GM12874 (cell line): ENCODE measurements at regions not wholly inside any gene's neighbourhood (a gene's known extent, or its start where the extent isn't known, plus 50 kb on each side); places are given as distances from the start of the nearest gene placed in this dataset.

Experiments
- TF ChIP-seq, protein P1 (sequence below): IDR thresholded peaks from 2 replicates; pipeline ENCODE4 v1.5.1; 2011; ENCODE audit warnings: low read depth, mild to moderate bottlenecking, control low read depth, low read length, moderate library complexity; ENCODE audit not compliant: insufficient read depth

DNA sequence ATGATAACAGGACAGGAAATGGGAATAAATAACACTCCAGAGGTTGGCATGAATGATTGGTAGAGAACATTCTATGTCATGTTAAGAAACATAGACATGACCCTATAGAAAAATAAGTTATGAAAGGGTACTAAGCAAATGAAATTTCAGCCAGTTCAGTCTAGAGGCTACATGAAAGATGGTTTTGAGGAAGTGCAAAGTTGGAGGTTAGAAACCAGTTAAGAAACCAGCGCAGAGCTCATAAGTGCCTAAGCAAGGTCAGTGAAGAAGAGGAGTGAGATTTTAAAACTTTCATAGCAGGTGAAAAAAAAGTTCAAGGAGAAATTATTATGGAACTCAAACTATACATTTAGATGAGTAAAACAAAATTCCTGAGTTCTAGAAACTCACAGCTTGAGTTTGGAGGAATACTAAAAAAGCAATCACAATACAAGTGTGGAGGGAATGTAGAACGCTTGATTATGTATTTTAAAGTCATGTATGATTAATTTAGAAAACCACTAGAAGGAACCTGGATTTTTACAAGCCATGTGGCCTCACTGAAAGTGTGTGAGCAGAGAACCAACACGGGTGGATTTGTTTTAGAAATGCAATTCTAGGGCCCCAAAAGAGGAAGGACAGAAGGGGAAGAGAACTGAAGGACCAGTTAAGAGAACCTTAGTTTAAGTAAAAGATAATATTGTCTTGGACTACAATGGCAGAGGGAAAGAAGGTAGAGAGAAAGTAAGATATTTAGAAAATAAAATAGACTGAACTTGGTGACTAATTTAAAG is 162.4 kb downstream of the PCDH20 start:
- TF ChIP-seq, protein P1, sequence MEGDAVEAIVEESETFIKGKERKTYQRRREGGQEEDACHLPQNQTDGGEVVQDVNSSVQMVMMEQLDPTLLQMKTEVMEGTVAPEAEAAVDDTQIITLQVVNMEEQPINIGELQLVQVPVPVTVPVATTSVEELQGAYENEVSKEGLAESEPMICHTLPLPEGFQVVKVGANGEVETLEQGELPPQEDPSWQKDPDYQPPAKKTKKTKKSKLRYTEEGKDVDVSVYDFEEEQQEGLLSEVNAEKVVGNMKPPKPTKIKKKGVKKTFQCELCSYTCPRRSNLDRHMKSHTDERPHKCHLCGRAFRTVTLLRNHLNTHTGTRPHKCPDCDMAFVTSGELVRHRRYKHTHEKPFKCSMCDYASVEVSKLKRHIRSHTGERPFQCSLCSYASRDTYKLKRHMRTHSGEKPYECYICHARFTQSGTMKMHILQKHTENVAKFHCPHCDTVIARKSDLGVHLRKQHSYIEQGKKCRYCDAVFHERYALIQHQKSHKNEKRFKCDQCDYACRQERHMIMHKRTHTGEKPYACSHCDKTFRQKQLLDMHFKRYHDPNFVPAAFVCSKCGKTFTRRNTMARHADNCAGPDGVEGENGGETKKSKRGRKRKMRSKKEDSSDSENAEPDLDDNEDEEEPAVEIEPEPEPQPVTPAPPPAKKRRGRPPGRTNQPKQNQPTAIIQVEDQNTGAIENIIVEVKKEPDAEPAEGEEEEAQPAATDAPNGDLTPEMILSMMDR, result no peak

DNA sequence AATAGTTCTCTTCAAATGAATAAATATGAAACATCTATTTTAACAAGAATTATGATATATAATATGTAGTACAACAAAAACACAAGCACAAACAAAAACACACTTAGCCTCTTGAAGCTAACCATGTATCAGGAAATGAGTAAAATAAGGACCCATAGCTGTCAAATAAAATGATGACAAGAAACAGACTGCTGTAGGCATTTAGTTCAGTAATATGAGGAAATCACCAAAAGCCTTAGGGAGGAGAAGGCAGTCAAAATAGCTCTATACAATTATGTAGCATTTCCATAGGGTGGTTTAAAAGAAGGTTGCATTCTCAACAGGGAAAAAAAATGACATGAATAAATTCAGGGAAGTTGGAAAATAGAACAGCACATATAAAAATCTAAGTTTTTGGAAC is 163.4 kb downstream of the PCDH20 start:
- TF ChIP-seq, protein P1, result no peak

DNA sequence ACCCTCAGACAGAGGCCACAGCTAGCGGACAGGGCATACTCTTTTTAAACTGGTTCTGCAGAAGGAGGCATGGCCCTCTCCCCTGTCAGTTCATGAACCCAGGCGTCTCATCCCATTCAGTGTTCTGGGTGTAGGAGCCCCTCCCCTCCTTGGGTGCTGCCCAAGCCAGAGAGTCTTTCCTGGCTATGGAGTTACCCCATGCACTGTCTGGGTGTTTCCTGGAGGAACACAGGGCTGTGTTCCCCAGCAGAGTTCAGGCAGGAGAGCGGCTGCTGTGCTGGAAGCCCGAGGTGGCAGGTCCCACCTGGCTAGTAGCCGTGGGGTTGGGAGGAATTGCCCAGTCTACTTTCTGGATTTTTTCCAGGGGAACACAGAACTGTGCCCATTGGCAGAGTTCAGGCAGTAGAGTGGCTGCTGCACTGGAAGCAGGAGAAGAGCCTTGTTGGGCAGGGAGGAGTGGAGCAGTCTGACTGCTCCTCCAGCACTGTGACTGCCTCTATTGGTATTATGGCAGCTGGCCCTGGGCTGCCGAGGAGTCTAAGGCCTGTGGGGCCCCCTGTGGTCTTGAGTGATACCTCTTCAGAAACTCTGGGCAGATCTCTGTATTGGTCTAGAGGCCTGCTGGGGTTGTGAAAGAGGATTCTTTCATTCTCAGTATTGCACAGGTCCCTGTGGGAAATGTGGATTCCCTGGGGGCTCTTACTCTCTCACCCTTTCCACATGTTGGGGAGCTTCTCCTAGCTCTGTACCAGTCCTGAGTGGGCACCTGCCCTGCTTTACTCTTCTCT is 168.3 kb downstream of the PCDH20 start:
- TF ChIP-seq, protein P1, result peak; percentile 42; the same call in 1 of the 2 replicates

DNA sequence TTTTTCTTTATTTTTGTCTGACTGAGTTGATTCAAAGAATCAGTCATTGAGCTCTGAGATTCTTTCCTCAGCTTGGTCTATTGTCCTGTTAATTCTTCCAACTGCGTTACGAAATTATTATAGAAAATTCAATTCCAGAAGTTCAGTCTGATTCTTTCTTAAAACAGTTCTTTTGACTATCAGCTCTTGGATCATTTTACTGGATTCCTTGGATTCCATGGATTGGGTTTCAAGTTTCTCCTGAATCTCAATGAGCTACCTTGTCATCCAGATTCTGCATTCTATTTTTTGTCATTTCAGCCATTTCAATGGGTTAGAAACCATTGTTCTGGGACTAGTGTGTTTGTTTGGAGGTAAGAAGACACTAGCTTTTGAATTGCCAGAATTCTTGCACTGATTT is 169.3 kb downstream of the PCDH20 start:
- TF ChIP-seq, protein P1, result no peak

DNA sequence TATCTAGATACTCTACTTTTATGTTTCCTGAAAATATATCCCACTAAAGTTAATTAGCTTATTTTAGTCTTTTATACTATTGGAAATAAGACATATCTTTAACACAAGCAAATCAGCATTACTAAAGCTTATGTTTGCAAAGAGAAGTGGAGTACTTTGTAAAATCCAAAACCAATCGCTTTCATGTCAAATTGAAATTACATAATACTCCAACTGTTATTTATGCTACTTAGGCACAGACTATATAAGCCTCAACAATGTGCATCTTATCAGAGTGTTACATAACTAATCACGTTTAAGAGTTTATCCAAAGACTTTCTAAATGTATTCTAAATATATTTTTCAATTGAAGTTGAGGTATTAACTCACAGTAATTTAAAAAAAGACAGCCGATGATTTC is 200.0 kb downstream of the PCDH20 start:
- TF ChIP-seq, protein P1, result no peak

DNA sequence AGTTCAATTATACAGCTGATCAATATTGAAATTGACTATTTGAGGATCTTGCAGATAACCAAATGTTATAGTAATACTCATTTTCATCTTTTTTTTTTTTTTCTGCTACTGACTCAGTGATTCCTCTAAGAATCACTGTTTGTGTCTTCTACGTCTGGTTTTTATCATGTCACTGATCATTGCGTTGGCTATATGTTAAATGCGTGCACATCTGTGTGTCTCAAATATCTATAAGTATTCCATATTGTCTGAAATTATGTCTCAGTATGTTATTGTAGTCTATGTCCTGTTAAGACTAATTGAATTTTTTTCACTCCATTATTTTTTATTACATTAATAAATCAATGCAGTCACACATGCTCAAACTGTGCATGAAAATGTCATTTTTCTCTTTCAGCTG is 200.5 kb downstream of the PCDH20 start:
- TF ChIP-seq, protein P1, result no peak

DNA sequence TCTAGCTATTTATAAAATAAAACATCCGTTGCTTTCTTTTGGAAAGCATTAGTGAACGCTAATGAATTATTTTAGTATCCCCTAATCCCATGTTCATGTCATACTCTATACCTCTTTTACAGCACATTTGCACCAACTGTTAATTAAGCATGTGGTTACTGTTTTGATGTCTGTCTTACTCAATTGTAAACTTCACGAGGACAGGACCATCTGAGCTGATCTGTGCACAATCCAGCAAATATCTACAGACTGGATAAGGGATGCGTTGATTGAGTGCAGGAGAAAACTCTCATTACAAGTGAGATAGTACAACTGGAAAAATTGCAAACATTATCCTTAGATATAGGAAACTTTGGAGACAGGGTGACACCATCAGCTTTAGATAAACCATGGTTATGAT is 201.1 kb downstream of the PCDH20 start:
- TF ChIP-seq, protein P1, result no peak
